EH (cell line): ENCODE measurements at regions not wholly inside any gene's neighbourhood (a gene's known extent, or its start where the extent isn't known, plus 50 kb on each side); places are given as distances from the start of the nearest gene placed in this dataset.

Source experiments
- DNase-seq: peaks from one replicate; pipeline ENCODE4 v3.0.0-alpha.2; 2015; ENCODE audit warnings: low read depth

DNA sequence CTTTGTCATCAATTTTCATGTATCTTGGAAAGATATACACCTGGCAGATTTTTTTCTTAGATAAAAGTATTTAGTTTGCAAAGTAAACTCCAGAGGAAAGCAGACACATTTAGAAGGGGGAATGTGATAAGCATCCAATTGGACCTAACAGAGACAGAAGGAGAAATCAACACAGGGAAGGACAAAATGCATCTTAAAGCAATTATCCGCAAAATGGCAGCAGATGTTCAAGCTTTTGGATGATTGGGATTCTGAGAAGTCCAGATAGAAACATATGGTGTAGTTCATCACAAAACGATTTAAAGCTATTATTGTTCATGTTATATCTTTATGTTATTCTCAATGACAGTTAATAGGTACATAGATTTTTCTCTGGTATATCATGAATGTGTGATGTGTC is 1153.1 kb upstream of the B3GALT2 start:
- no peak for DNase-seq

- DNase-seq: peak; percentile 28
Measured at GRCh38 chr1:194338241-194338948, 1152.0 kb upstream of the B3GALT2 start.

DNA sequence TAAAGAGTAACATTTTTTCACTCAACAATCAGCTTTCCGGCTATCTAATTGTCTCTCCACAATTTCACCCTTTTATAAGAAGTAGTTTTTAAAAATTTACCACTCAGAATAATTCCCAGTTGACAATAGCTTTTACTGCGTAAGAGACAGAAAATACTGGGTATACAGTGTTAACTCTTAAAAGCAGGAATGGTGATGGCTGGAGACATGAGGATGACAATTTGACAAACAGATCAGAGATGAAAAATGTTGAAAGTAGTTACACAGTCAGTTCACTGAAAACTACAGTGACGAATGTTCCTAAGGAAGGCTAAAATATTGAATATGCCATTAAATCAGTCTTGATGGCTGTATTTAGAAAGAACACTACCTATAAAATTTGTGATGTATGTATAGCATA is 1146.8 kb upstream of the B3GALT2 start:
- DNase-seq: no peak

DNA sequence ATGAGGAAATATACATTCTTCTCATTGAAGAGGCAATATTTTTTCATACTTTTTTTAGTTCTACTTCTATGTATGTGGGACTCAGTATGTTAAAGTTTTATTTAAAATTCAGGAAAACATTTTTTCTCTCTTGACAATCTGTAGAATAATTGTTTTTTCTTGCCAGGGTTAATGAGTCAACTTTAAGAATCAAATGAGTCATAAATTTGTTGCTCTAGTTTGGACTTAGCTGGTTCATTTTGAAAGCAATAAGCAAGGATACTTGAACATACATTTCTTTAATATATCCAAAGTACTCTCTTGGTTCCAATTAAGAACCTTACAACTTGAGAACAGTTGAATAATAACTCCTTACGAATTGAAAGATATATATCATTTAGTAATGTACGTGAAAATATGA is 1145.3 kb upstream of the B3GALT2 start:
- DNase-seq: peak; percentile 34

GRCh38 chr1:194322751-194323150 is 1136.3 kb upstream of the B3GALT2 start:
- no peak for DNase-seq

GRCh38 chr1:194318790-194319280 is 1132.4 kb upstream of the B3GALT2 start:
- DNase-seq: no peak

GRCh38 chr1:194309697-194310096 is 1123.3 kb upstream of the B3GALT2 start:
- no peak for DNase-seq

GRCh38 chr1:194309269-194309668 is 1122.9 kb upstream of the B3GALT2 start:
- peak; percentile 19 for DNase-seq

- DNase-seq: no peak
Measured at GRCh38 chr1:194300776-194301175, 1114.4 kb upstream of the B3GALT2 start.

GRCh38 chr1:194300340-194300739 is 1113.9 kb upstream of the B3GALT2 start:
- peak; percentile 23 for DNase-seq

- DNase-seq: no peak
Measured at GRCh38 chr1:194298007-194298598, 1111.7 kb upstream of the B3GALT2 start.

DNA sequence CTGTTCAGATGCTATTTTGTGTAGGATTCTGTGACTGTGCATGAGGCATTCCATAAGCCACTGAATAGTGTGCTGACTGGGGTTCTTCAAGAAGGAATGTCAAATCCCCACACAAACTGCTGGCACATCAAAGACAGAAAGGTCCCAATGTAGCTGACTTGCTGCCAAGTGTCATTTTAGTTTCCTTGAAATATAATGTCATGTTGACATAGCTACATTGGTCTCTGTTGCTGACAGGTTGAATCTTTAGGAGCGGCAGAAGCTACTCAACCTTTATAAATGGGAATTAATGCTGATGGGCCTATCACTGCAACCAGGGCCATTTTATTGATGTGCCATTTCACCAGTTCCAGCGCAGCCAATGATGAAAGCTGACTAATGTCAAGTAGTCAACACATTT is 1110.7 kb upstream of the B3GALT2 start:
- DNase-seq: no peak

DNA sequence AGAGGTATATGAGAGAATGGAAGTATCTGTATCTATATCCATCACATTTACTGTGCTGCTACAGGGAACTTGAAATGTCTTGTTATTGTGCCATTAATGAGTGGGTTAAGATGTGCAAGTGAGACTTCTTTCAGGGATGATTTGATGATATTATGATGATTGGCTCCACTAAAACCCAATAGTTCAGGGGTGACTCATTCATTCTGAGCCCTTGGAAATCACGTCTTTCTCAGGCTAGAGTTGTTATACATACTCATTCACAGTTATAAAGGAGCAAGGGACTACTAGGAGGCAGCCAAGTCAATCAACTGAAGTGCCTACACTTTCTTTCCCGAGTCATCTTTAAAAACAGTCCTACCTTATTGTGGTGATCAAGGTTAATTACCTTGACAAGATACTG is 1109.8 kb upstream of the B3GALT2 start:
- peak; percentile 76 for DNase-seq

- peak; percentile 55 for DNase-seq
Measured at GRCh38 chr1:194295685-194296084, 1109.3 kb upstream of the B3GALT2 start.

- peak; percentile 71 for DNase-seq
Measured at GRCh38 chr1:194293851-194294405, 1107.5 kb upstream of the B3GALT2 start.

GRCh38 chr1:194292966-194293365 is 1106.6 kb upstream of the B3GALT2 start:
- DNase-seq: peak; percentile 7

GRCh38 chr1:194289569-194290266 is 1103.3 kb upstream of the B3GALT2 start:
- DNase-seq: no peak

- no peak for DNase-seq
Measured at GRCh38 chr1:194288238-194288637, 1101.8 kb upstream of the B3GALT2 start.

- DNase-seq: no peak
Measured at GRCh38 chr1:194281376-194281775, 1095.0 kb upstream of the B3GALT2 start.

DNA sequence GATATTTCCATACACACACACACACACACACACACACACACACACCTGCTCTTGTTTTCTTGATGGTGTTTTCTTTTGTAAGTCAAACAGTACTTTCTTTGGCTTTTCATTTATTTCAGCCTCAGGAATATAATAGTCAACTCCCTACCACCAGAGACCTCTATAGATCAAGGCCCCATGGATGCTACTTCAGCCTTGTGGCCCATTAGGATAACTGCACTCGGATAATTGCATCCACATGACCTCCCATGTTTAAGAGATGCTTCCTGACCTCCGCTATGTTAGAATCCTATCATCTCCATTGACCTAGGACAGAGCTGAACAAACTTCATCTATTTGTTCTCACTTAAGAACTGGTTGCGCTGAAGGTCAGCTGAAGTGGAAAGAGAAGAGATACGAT is 1094.0 kb upstream of the B3GALT2 start:
- no peak for DNase-seq

DNA sequence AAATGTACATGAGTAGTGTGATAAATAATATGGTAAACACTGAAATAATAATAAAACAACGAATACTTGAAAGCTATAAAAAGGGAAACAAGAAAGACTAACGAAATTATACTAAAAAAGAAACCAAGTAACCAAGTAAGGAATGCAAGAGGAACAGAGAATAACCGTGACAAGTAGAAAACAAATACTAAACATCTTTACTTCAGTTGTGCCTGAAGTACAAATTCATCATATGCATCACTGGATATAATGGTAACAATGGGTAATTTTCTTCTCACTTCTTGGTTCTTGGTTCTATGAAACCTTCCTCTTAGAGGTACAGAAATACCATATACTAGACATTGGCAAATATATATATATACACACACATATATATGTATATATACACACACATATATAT is 1093.6 kb upstream of the B3GALT2 start:
- no peak for DNase-seq

GRCh38 chr1:194277927-194278326 is 1091.5 kb upstream of the B3GALT2 start:
- no peak for DNase-seq

GRCh38 chr1:194273660-194274059 is 1087.2 kb upstream of the B3GALT2 start:
- DNase-seq: no peak
